ENCODE measurements at regions not wholly inside any gene's neighbourhood (a gene's known extent, or its start where the extent isn't known, plus 50 kb on each side); places are given as distances from the start of the nearest gene placed in this dataset.

- H3K36me3 ChIP-seq (replicated peaks in 1 of 2), result no peaks in the 10 kb centered on the region
- no peak overlapping the region for H3K4me3 ChIP-seq
- 78 to 88% (median 86%) methylated on average over 15 of the region's 15 CpGs for WGBS, 4 donors
- H3K4me1 ChIP-seq (replicated peaks in 1 of 2), result no peaks in the 10 kb centered on the region
- peaks cover 3% of the 10 kb centered on the region for H3K27me3 ChIP-seq
- DNase-seq, result no peak
- no peak for TF ChIP-seq POLR2A (IDR thresholded peaks at IDR 0.05)
- no peak for TF ChIP-seq CTCF (IDR thresholded peaks at IDR 0.05)
- no peak overlapping the region for H3K27ac ChIP-seq
- H3K9me3 ChIP-seq (replicated peaks in 1 of 3), result no peaks in the 10 kb centered on the region
- intact Hi-C loops (cut with DNase I), result no loop called here
Measured at GRCh38 chr11:20275987-20276965, 87.2 kb upstream of the HTATIP2 start.

DNA sequence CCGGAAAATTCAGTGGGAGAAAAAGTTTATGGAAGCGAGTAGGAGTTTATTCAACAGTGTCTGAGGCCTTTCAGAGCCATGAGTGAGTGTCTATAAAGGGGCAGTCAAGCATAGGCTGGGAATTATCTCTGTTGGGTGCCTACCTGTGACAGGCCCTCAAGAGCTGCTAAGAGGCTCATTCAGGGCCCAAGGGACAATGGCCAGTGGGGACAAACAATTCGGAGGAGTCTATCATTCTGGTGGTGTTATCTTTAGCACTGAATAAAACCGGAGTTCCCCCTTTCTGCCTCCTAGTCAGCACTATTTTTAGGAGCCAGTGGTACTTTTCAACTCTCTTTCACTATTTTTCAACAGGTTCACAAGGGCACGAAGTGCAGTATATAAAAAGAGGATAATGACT lies 89.5 kb upstream of the HTATIP2 start:
- Histone ChIP-seq H3K36me3 (replicated peaks in 1 of 2) (no peaks in the 10 kb centered on the region), H3K27me3 (no peaks in the 10 kb centered on the region), H3K9me3 (replicated peaks in 1 of 3) (no peaks in the 10 kb centered on the region), H3K27ac (no peak overlapping the region), H3K4me1 (replicated peaks in 1 of 2) (no peaks in the 10 kb centered on the region), H3K4me3 (no peak overlapping the region)
- no peak for DNase-seq
- TF ChIP-seq CTCF (IDR thresholded peaks at IDR 0.05), result no peak
- no peak for TF ChIP-seq POLR2A (IDR thresholded peaks at IDR 0.05)
- 53 to 68% (median 60%) methylated on average over 5 of the region's 5 CpGs for WGBS, 4 donors
- intact Hi-C loops (cut with DNase I), result no loop called here

- intact Hi-C loops (cut with DNase I), result no loop called here
- WGBS, 4 donors, result 54 to 68% (median 62%) methylated on average over 3 of the region's 3 CpGs
Measured at GRCh38 chr11:20261526-20261925, 101.3 kb upstream of the DBX1 start.

GRCh38 chr11:20260307-20260706 lies 100.0 kb upstream of the DBX1 start:
- DNase-seq, result no peak
- H3K36me3 ChIP-seq (replicated peaks in 1 of 2), result no peaks in the 10 kb centered on the region
- intact Hi-C loops (cut with DNase I), result no loop called here
- 65 to 80% (median 68%) methylated on average over 2 of the region's 2 CpGs for WGBS, 4 donors
- no peak overlapping the region for H3K27ac ChIP-seq
- H3K4me3 ChIP-seq, result no peak overlapping the region
- no peaks in the 10 kb centered on the region for H3K9me3 ChIP-seq (replicated peaks in 1 of 3)
- H3K27me3 ChIP-seq, result peaks cover 12% of the 10 kb centered on the region
- no peaks in the 10 kb centered on the region for H3K4me1 ChIP-seq (replicated peaks in 1 of 2)
- TF ChIP-seq CTCF (IDR thresholded peaks at IDR 0.05), result no peak
- no peak for TF ChIP-seq POLR2A (IDR thresholded peaks at IDR 0.05)

More at GRCh38 chr11:20261526-20261925, 101.3 kb upstream of the DBX1 start:
- Histone ChIP-seq H3K4me1 (replicated peaks in 1 of 2) (no peaks in the 10 kb centered on the region), H3K27ac (no peak overlapping the region), H3K4me3 (no peak overlapping the region), H3K36me3 (replicated peaks in 1 of 2) (no peaks in the 10 kb centered on the region), H3K9me3 (replicated peaks in 1 of 3) (no peaks in the 10 kb centered on the region), H3K27me3 (peaks cover 12% of the 10 kb centered on the region)
- DNase-seq, result no peak
- TF ChIP-seq POLR2A (IDR thresholded peaks at IDR 0.05) (no peak), CTCF (IDR thresholded peaks at IDR 0.05) (no peak)
